UCSD-AML1 (cell line): ENCODE measurements at regions not wholly inside any gene's neighbourhood (a gene's known extent, or its start where the extent isn't known, plus 50 kb on each side); places are given as distances from the start of the nearest gene placed in this dataset.

Experiments used
- DNase-seq: peaks from one replicate; lab custom pipeline; 2025; ENCODE audit not compliant: unreplicated experiment; lab: John Stamatoyannopoulos, UW

GRCh38 chr22:48042621-48043395 is 1280.4 kb downstream of the TBC1D22A start:
- DNase-seq, result no peak

DNA sequence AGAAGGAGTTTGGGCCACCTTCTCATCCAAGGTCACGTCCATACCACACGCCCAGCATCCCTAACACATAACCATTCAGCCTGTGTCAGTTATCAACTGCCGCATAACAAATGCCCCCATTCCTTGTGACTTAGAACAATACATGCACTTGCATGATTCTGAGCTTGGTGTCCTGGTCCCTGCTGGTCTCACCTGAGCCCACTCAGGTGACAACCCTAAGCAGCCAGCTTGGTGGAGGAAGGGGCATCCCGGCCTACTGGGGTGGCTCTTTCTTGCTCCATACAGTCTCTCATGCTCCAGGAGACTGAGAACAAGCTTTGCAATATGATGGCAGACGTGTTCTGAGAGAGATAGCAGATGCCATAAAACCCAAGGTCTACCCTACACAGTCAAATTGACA is 1276.9 kb downstream of the TBC1D22A start:
- DNase-seq, result no peak

- DNase-seq, result no peak
These were observed 1275.2 kb downstream of the TBC1D22A start for GRCh38 chr22:48037618-48038017.

DNA sequence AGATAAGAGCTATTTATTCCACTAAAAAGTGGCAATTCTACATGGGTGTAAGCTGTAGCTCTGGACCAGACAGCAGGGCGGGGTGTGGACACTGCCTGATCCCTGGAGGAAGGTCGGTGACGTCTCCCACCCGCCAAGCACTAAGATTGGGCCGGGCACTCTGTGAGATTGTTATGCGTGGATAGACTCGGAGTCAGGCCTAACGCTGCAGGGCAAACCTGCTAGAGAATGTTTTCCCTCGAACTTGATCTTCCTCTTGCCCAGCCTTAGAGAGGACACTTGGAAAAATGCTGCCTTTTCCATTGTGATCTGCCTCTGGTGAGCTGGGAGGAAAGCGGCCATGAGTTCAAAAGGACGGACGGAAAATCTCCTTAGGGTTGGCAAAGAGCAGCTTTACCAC is 1273.4 kb downstream of the TBC1D22A start:
- DNase-seq, result no peak

- DNase-seq, result no peak
These were observed 1269.1 kb downstream of the TBC1D22A start for GRCh38 chr22:48031589-48031988.

- DNase-seq, result no peak
These were observed 1262.6 kb downstream of the TBC1D22A start for GRCh38 chr22:48025096-48025495.

DNA sequence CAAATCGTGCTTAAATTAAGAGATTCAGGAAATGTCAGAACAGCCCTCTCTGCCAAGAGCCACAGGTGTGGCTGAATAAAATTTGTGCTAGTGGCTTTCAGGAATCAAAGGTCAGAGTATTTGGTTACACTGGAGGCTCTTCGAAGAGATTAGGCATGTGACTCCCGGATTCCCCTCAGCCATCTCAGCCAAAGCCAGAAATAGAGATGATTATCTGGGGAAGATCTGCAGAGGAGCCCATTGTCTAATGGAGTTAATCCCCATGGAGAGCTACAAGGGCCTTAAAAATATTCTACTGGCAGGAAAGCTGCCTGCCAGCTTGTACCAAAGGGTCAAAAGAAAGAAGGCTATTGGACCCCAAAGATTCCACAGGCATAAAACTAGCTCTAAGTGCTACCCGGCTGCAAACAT is 1259.5 kb downstream of the TBC1D22A start:
- no peak for DNase-seq

DNA sequence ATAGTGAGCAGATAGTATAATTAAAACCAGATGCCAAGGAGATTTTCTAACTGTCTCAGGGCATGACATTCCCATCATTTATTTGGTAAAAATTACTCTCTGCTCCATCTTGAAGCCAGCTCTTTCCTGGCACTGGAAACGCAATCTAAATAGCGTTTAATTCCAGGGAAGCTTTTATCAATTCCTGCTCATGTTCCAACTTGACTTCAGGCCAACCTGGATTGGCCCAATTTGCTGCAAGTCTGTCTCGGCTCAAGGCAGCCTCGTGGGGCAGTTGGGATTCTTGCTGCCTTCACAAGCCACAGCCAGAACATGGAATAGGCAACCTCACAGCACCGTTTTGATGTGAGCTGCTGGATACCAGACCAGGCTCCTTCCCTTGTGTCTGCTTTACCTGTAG is 1255.9 kb downstream of the TBC1D22A start:
- no peak for DNase-seq

- no peak for DNase-seq
These were observed 1253.3 kb downstream of the TBC1D22A start for GRCh38 chr22:48015701-48016100.

GRCh38 chr22:48004936-48005335 is 1242.5 kb downstream of the TBC1D22A start:
- no peak for DNase-seq

GRCh38 chr22:48004038-48004437 is 1241.6 kb downstream of the TBC1D22A start:
- no peak for DNase-seq

DNA sequence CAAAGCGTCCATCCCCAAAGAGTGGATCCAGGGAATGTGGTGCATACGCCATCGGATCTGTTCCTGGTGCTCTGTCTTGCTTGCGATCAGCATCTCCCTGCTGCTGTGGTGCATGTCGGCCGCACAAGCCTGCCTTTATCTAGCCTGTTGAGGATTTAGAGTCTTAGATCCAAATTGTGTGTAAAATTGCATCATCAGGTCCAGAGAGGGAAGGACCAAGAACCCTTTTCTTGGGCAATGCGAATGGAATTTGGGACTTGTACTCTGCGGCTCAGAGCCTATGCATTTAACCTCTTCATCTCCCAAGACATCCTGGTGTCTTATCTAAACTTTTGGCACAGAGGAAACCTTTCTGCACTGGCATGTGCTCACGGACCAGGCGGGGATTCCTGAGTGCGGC is 1238.7 kb downstream of the TBC1D22A start:
- no peak for DNase-seq

DNA sequence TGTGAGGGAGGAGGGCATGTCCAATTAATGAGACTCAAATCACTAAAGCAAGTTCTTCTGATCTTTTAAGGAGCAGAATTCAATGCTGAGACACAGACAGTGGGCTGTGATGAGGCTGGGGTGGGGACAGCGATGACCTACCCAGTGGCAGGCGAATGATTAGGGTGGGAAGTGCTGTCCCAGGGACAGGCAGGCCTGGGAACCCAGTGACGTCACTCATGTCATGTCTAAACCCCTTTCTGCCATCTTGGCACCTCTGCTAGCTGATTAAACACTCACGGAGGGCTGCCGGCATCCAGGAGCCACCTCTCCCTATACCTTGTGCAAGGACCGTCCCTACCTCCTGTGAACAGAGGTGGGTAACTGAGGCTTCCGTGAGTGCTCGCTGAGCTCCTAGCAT is 1235.2 kb downstream of the TBC1D22A start:
- no peak for DNase-seq

GRCh38 chr22:47997052-47997590 is 1234.7 kb downstream of the TBC1D22A start:
- no peak for DNase-seq

DNA sequence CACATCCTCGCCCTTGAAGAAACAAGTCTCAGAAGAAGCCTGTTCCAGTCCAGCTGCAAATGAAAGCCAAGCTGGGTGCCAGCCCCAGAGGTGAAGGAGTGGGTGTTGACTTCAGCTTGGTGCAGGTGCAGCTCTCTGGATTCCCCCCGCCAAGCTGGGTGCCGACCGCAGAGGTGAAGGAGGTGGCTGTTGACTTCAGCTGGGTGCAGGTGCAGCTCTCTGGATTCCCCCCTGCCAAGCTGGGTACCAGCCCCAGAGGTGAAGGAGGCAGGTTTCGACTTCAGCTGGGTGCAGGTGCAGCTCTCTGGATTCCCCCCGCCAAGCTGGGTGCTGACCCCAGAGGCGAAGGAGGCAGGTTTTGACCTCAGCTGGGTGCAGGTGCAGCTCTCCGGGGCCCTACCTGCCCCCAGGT is 1234.0 kb downstream of the TBC1D22A start:
- no peak for DNase-seq

- no peak for DNase-seq
These were observed 1233.3 kb downstream of the TBC1D22A start for GRCh38 chr22:47995718-47996117.

DNA sequence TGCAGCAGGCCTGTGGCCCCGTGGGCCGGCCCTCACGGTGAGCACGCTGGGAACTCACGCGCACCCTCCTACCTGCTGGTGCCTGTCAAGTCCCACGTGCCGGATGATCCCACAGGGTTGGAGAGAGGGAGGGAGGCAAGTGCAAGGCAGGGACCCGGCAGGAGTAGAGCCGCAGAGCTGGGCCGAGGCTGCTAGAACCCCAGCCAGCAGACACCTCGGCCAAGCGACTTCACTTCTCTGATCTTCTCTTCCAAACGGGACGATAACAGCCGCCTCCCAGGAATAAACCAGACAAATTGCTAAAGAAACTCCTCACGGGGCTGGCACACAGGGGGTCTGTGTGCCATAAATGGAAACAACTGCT is 1232.8 kb downstream of the TBC1D22A start:
- DNase-seq, result no peak

DNA sequence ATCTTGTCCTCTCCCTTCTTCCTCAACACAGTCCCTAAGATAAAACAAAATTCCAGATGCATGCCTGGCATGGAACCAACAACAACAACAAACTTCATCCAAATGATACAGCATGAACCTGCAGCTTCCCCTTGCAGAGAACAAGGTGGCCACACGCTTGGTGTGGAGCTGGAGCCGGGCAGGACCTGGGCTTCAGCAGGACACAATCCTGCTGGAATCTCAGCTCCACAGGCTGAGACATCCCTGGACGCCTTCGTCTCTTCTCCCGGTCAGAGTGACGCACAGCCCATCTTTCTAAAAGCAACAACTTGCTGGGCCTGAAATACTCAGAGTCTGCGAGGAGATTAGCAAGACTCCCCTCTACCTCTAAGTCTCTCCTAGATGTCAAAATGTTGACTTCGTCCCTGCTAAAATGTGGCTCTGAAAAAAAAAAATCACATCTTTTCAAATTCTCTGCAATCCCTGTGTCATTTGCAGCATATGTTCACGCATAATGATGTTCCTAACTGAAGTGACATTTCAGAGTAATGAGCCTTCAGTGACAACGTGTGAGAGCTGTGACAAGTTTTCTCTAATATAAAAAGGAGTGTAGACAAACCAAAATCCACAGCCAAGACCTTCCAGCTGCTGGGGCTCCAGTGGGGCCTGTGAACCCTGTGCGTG is 1232.3 kb downstream of the TBC1D22A start:
- no peak for DNase-seq

DNA sequence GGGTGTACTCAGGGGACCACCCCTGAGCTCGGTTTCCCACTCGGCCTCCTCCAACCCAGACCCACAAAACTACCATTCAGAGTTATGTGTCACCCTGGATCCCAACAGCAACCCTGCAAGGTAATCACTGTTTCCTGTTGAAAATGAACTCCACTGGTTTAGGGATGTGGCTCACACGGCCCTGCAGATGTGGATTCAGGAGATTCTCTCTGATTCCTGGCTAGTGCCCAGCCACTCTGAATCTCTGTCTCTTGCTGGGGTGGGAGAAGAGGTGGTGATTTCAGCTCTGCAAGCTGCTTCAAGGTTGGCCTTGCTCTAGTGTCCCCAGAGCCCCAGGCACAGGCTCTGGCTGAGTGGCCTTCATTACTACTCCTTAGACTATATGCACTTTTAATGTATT is 1231.6 kb downstream of the TBC1D22A start:
- DNase-seq, result no peak

- DNase-seq, result no peak
These were observed 1228.0 kb downstream of the TBC1D22A start for GRCh38 chr22:47990481-47990880.

- no peak for DNase-seq
These were observed 1225.5 kb downstream of the TBC1D22A start for GRCh38 chr22:47987885-47988515.

GRCh38 chr22:47976219-47976618 is 1213.8 kb downstream of the TBC1D22A start:
- no peak for DNase-seq
